NCI-H2107 treated with DMSO at 0.1 percent for 48 hours (cell line): ENCODE measurements at regions not wholly inside any gene's neighbourhood (a gene's known extent, or its start where the extent isn't known, plus 50 kb on each side); places are given as distances from the start of the nearest gene placed in this dataset.
"Not testable (repeated sequence)": the region's sequence is repeated elsewhere in the genome, so short reads cannot be mapped to it uniquely, and the experiment has no call there.

Experiments
- DNase-seq: peaks from one replicate; lab custom pipeline; 2025; ENCODE audit not compliant: unreplicated experiment; lab: John Stamatoyannopoulos, UW

DNA sequence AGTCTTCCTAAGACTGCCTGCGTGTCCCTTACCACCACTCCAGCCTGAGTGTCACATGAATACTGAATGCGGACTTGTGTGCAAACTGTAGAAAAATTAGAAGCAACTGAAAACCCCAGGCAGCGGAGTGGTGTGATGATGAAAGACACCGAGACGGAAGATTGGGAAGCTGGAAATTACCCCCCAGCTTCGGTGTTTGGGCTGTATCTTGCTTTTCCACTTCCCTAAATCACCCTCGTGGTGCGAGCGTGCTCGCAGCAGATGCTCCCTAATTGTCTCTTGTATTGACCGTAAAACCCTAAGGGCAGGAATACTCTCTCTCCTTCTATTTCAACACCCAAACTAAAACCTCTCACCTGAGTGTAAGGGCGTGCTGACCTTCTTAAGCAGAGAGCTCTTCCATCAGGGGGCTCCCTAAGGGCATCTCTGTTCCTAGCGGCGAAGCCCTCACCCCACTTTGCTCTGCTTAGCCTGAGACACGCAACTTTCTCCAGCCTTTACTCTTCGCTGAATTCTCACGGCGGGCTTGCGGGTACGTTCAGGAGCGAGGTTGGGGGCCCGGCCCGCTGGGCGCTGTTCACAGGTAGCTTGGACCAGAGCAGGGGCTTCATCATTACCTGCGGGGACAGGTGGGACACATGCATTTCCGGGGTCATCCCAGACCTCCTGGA is 62.4 kb downstream of the CRYBB2 start:
- no peak for DNase-seq

DNA sequence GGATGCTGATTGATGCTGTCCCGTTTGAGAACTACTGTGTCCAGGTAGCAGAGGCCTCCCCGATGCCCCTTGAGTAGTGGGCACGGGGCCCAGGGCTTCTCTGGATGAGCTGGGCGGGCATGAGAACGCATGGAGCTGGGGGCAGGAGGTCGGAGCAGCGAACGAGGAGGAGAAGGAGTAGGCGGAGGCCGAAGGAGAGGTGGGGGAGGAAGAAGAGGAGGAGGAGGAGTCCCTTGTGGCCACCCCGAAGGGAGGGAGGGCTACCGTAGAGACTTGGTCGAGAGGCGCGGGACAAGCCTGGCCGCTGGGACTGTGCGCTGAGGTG is 62.9 kb downstream of the CRYBB2 start:
- DNase-seq = no peak

DNA sequence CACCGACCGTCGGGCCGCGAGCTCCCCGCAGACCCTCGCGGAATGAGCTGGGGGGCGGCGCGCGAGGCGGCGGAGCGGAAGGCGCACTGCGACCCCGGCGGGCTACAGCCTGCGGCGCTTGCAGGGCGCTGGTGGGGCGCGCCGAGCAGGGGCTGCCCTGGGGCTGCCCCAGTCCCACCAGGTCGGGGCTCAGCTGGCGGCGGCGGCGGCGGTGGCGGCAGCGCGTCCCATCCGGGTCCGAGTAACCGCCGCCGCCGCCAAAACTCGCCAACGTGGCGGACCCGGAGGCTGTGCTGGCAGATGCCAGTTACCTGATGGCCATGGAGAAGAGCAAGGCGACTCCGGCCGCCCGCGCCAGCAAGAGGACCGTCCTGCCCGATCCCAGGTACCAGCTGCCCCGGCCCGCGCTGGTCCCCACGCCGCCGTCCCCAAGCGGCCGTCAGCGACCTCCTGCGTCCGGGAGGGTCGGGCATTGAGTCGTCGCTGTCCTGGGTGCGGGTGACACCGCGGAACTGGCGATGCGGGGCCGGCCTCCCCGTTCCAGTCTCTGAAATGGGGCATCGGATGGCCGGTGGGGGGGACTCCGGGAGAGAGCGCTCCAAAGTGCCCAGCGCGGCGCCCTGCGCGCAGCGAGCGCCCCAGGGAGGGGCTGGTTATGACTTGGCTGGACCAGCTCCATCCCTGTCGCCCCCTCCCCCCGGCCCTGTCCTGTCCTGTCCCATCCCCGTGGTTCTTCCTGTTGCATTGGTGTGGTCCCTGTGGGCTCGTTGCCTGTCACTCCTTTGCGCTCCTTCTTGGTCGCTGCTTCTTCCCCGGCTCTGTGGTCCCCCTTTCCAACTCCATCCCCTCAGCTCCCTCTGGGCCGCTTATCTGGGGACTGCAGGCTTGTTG is 63.5 kb downstream of the CRYBB2 start:
- no peak for DNase-seq

DNA sequence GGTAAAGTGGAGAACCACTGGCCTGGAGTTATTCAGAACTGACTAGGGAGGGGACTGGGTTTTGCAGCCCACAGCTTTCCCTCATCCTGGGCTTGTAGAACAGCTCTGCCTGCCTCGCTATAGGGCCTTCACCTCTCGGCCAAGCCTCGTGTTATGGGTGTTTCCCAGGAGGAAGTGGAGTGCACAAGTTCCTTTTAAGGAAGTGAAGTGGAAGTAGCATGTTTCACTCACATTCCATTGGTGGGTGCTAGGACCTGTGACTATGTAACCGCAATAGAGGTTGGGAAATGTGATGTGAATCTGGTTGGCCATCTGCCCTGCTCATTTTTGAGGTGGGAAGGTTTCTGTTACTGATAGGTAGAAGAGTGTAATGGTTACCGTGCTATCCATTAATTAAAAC is 69.0 kb downstream of the CRYBB2 start:
- DNase-seq = not testable (repeated sequence)

DNA sequence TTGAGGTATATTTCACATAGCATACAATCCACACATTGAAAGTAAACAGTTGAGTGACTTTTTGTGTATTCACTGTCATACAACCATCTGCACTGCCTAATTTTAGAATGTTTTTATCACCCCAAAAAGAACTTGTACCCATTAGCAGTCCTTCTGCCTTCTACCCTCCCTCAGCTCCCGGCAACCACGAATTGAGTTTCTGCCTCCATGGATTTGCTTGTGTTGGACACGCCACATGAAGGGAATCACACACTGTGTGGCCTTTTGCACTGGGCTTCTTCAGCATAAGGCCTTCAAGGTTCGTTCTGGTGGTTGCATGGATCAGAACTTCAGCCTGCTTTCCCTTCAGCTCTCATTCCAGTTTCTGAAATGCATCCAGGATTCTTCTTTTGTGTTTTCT is 82.5 kb downstream of the CRYBB2 start:
- DNase-seq = not testable (repeated sequence)

DNA sequence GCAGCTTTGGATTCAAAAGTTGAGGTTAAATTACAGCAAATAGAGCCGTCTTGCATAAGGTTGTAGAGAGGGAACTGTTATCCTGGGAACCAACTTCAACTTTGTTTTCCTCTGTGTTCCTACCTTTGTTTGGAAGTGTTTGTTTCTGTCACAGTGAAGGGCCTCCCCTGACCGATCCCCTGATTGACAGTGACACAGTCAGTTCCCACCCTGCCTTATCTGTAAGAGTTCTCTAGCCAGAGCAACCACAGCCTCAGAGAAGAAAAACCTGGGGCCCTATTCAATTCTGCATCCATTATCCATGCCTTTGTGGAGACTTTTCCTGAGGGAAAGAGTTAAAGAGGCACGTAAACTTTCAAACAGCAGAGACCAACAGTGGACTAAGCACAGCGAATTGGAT is 90.1 kb downstream of the CRYBB2 start:
- DNase-seq = not testable (repeated sequence)

DNA sequence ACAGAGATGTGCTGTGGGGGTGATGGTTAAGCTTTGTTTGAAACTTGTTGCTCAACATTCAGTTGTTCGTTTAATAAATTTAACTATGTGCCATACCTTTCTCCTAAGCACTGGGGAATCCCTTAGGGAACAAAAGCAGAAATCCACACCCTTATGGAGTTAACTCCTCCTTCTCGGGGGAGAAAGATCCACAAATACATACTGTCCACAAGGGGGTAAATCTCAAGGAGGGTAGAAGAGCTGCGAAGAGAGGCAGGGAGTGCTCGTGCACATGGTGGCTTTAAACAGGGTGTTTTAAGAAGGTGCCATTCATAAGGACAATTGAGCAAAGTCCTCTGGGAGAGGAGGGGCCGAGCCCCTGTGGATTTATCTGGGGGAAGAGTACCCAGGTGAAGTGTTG is 92.5 kb downstream of the CRYBB2 start:
- DNase-seq = not testable (repeated sequence)

DNA sequence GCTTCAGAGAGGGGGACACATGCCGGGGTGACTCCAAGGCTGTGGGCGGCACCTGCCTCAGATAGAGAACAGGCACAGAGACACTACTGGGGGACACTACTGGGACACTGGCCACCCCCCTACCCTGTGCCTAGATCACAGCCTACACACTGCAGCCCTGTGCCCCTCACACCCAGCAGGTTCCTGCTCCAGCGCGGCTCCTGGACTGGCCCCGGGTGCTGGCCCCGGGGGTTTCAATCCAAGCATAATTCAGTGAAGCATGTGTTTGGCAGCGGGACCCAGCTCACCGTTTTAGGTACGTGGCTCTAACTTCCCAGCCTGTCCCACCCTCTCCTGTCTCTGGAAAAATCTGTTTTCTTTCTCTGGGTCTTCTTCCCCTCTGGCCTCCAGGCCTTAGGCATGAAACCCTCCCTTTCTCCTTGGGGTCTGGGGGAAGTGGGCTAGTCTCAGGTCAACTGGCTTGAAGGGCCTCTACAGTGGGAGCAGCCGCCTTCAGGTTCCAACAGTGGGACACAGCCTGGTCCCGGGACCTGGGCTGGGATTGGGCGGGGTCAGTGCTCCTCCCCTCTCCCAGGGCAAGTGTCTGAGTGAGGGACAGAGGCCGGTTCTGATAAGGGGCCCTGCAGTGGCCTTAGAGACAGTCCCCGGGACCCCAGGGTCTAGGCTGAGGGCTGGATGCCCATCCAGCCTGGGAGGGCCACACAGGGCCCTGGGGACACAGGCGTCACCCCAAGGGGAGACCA is 98.8 kb downstream of the CRYBB2 start:
- DNase-seq = no peak

DNA sequence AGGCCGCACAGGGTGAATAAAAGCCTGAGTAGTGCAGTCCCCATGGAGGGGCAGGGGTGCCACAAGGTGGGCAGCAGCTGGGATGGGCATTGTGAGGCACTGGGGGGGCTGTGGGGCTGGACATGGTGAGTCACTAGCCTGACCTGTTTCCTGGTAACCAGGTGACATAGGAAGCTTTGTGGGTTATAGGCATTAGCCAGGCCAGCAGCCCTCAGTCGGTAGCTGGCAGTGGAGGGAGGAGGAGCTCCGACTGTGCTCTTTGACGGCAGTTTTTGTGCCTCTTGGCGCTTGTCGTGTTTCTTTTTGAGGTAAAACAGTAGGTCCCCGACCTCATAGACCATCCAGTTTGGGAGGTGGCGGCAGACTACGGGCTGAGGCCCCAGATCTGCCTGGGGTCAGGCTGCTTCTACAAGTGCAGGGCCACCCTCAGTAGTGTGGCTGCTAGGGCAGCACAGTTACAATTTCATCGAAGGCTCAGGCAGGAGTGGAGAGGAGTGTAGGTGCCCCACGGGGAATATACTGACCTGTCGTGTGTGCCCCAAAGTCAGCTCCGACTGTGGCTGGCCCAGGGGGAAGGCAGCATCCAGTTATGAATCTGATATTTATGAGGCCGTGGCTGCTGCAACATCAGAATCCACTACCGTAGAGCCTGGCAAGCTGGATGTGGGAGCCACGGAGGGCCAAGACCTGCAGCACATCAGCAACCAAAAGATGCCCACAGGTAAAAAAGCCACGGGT is 107.7 kb downstream of the CRYBB2 start:
- DNase-seq = no peak

DNA sequence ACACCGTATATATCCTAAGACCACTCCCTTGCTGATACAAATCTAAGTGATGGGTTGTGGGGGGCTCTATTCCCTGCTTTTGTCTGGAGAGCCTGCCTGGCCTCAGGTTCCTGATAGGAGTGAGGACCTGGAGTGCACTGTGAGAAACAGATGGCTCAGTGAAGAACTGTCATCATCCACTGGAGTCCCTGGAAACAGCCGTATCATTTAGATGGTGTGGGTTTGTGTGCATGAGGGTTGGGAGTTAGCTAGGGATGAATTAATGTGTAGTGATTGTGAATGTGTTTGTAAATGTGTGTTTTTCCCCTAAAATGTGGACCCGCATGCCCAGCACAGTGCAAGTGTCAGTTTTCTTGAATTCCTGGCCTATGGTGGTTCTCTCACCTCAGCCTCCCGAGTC is 111.6 kb downstream of the CRYBB2 start:
- no peak for DNase-seq

DNA sequence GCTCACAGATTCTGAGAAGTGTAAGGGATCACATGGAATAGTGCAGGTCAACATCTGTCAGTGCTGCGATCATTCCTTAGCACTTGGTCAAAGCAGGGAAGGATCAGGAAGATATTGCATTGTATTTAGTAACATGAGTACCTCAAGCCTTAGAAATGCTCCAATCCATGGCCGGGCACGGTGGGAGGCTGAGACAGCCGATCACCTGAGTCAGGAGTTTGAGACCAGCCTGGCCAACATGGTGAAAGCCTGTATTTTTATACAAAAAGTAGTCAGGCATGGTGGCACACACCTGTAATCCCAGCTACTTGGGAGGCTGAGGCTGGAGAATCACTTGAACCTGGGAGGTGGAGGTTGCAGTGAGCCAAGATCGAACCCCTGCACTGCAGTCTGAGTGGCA is 112.5 kb downstream of the CRYBB2 start:
- DNase-seq = not testable (repeated sequence)

DNA sequence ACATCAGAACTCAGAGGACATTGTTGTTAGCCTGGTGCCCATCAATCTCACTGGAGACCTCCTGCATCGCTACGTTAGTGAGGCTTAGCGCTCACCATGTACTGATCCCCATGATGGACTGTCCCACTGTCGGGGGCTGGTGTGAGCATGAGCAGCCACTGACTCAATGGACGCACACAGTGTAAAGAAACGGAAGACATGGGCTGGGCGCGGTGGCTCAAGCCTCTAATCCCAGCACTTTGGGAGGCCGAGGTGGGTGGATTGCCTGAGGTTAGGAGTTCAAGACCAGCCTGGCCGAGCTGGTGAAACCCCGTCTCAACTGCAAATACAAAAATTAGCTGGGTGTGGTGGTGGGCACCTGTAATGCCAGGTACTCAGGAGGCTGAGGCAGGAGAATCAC is 112.9 kb downstream of the CRYBB2 start:
- no peak for DNase-seq

DNA sequence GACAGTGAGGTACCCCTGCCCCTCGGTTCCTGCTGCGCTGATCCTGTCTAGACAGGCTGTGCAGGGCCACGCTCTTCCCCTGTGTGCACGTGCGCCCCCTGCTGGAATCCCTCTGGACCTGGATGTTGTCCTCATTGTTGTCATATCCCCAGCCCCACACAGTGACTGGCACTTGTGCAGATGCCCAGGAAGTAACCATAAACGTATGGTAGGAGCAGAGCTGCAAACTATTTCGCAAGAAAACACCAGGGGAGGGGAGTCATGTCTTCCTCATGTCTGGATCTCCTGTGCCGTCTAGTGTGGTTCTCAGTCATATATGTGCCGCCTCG is 114.7 kb downstream of the CRYBB2 start:
- peak; percentile 1 for DNase-seq

DNA sequence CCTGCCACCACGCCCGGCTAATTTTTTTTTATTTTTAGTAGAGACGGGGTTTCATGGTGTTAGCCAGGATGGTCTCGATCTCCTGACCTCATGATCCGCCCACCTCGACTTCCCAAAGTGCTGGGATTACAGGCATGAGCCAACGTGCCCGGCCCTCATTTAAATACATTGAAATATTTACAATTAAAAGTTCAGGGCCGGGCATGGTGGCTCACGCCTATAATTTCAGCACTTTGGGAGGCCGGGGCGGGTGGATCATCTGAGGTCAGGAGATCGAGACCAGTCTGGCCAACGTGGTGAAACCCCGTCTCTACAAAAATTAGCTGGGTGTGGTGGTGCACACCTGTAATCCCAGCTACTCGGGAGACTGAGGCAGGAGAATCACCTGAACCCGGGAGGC is 115.2 kb downstream of the CRYBB2 start:
- not testable (repeated sequence) for DNase-seq

DNA sequence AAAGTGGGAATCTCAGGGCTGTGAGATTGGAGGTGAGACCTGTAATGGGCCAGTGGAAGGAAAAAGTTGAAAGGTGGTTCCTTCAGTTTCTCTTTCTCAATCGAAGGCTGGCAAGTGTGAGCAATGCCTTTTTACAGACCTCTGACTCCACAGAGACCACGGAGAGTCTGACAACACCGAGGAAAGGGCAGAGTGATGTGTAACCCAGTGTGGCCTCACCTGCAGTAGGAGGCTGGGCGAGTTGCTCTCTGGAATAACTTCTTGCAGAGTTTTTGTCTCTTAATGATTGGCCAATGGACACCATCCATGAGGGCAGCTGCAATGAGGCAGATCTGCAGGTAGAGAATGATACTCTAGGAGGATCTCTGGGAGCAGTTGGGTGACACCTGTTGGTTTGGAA is 115.8 kb downstream of the CRYBB2 start:
- not testable (repeated sequence) for DNase-seq

DNA sequence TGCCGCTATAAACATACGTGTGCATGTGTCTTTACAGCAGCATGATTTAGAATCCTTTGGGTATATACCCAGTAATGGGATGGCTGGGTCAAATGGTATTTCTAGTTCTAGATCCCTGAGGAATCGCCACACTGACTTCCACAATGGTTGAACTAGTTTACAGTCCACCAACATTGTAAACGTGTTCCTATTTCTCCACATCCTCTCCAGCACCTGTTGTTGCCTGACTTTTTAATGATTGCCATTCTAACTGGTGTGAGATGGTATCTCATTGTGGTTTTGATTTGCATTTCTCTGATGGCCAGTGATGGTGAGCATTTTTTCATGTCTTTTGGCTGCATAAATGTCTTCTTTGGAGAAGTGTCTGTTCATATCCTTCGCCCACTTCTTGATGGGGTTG is 121.1 kb downstream of the CRYBB2 start:
- DNase-seq = not testable (repeated sequence)

DNA sequence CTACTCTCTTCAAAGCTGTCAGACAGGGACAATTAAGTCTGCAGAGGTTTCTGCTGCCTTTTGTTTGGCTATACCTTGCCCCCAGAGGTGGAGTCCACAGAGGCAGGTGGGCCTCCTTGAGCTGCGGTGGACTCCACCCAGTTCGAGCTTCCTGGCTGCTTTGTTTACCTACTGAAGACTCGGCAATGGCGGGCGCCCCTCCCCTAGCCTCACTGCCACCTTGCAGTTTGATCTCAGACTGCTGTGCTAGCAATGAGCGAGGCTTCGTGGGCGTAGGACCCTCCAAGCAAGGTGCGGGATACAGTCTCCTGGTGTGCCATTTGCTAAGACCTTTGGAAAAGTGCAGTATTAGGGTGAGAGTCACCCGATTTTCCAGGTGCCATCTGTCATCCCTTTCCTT is 124.9 kb downstream of the CRYBB2 start:
- DNase-seq = not testable (repeated sequence)

DNA sequence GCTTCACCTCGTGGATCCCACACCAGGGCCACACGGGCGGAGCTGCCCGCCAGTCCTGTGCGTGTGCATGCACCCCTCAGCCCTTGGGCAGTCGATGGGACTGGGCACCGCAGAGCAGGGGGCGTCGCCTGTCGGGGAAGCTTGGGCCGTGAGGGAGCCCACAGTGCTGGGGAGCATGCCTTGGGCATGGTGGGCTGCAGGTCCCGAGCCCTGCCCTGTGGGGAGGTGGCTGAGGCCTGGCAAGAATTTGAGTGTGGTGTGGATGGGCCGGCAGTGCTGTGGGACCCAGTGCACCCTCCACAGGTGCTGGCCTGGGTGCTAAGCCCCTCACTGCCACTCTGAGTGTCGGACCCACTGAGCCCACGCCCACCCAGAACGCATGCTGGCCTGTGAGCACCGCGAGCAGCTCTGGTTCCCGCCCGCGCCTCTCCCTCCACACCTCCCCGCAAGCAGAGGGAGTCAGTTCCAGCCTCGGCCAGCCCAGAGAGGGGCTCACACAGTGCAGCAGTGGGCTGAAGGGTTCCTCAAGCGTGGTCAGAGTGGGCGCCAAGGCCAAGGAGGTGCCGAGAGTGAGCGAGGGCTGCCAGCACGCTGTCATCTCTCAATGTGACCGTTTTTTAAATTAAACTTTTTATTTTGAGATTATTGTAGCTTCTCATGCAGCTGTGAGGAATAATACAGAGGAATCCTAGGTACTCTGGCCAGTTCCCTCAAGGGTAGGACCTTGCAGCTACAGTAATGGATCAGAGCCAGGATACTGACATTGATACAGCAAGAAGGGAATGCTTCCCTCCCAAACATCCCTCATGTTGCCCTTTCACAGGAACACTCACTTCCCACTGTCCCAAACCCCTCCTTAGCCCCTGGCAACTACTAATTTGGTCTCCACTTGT is 127.7 kb downstream of the CRYBB2 start:
- DNase-seq = no peak

DNA sequence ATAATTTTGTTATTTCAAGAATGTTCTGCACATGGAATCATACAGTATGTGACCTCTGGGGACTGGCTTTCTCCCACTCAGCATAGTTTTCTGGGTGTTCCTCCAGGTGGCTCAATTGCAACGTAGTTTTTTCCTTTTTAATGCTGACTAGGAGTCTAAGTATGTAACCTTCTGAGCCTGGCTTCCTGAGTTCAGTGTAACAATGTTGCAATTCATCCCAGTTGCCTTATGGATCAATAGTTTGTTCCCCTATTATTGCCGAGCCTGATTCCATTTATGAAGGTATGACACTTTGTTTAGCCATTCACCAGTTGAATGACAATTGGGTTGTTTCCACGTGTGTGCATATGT is 128.3 kb downstream of the CRYBB2 start:
- DNase-seq = no peak

DNA sequence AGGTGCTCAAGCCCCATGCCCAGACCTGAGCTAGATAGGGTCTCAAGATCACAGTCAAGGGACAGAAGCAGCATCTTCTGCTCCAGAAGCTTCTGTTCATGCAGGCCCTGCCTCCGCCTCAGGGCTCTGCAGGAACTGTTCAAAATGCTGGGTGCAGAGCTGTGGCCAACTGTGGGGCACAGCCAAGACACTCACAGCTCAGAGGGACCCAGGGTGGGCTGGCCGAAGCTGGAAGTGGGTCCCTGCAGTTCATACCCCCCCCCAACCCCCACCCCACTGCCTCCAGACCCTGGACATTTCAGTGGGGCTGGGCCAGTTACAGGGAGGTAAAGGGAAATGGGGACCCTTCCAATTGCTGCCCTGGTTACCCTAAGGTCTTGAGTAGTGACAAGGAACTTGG is 129.0 kb downstream of the CRYBB2 start:
- DNase-seq = no peak
